Colonic mucosa (tissue), 4 donors: ENCODE measurements at regions not wholly inside any gene's neighbourhood (a gene's known extent, or its start where the extent isn't known, plus 50 kb on each side); places are given as distances from the start of the nearest gene placed in this dataset.

Experiments used
- DNase-seq: peaks from one replicate; pipeline ENCODE4 v3.0.0-alpha.2; 2020
- H3K27ac ChIP-seq: fragments of 200-600 bp; one replicate; pipeline ENCODE4 v1.8.0; 2021
- H3K27me3 ChIP-seq: fragments of 200-600 bp; one replicate; pipeline ENCODE4 v1.8.0; 2021
- H3K36me3 ChIP-seq: fragments of 200-600 bp; one replicate; pipeline ENCODE4 v1.8.0; 2021
- H3K4me1 ChIP-seq: fragments of 200-600 bp; one replicate; pipeline ENCODE4 v1.8.0; 2021; ENCODE audit warnings: mild to moderate bottlenecking
- H3K4me3 ChIP-seq: fragments of 200-600 bp; one replicate; pipeline ENCODE4 v1.8.0; 2021
- H3K9ac ChIP-seq, 2 donors: one replicate each; pipeline ENCODE4 v1.7.0; 2013; ENCODE audit warnings: control low read depth in 2 of 2, low read depth in 2 of 2, low read length in 2 of 2
- H3K9me3 ChIP-seq: fragments of 200-600 bp; one replicate; pipeline ENCODE4 v1.8.0; 2021
- intact Hi-C: fragments of 100-400 bp; cut with DNase I; formaldehyde crosslinking; loops from one replicate; pipeline ENCODE4 v1.14.1; 2022
- TF ChIP-seq, protein P1 (sequence below): fragments of 200-600 bp; IDR thresholded peaks from one replicate; pipeline ENCODE4 v1.8.0; 2022; ENCODE audit warnings: antibody characterized with exemption, mild to moderate bottlenecking
- donor health status: healthy.
- donor health status: DM: no; HTN: no; CAD: no.
- donor health status: DM: no; HTN: no; CAD: no.

GRCh38 chr5:171603591-171603990 lies 182.0 kb upstream of the SMIM23 start:
- Histone ChIP-seq H3K27ac (no peak overlapping the region), H3K36me3 (no peaks in the 10 kb centered on the region), H3K9me3 (no peaks in the 10 kb centered on the region), H3K9ac (no peak overlapping the region), H3K4me3 (no peak overlapping the region), H3K4me1 (no peaks in the 10 kb centered on the region), H3K27me3 (no peaks in the 10 kb centered on the region)
- TF ChIP-seq, protein P1, sequence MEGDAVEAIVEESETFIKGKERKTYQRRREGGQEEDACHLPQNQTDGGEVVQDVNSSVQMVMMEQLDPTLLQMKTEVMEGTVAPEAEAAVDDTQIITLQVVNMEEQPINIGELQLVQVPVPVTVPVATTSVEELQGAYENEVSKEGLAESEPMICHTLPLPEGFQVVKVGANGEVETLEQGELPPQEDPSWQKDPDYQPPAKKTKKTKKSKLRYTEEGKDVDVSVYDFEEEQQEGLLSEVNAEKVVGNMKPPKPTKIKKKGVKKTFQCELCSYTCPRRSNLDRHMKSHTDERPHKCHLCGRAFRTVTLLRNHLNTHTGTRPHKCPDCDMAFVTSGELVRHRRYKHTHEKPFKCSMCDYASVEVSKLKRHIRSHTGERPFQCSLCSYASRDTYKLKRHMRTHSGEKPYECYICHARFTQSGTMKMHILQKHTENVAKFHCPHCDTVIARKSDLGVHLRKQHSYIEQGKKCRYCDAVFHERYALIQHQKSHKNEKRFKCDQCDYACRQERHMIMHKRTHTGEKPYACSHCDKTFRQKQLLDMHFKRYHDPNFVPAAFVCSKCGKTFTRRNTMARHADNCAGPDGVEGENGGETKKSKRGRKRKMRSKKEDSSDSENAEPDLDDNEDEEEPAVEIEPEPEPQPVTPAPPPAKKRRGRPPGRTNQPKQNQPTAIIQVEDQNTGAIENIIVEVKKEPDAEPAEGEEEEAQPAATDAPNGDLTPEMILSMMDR, result no peak
- DNase-seq, result no peak
- intact Hi-C loops, result no loop called here

DNA sequence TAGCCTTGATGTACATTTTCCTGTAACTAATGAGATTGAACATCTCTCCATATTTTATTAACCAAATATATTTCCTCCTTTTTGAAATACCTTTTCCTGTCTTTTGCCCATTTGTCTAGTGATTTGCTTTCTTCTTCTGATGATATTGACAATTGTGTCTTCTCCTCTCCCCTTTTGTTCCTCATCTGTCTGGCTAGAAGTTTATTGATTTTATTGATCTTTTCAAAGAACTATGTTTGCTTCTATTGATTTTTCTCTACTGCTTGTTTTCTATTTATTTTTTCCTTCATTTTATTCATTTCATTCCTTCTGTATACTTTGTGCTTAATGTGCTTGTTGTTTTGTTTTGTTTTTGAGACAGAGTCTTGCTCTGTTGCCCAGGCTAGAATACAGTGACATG lies 181.4 kb upstream of the SMIM23 start:
- H3K27ac ChIP-seq, result no peak overlapping the region
- no peaks in the 10 kb centered on the region for H3K27me3 ChIP-seq
- TF ChIP-seq, protein P1, result no peak
- H3K4me1 ChIP-seq, result no peaks in the 10 kb centered on the region
- H3K36me3 ChIP-seq, result no peaks in the 10 kb centered on the region
- no peak overlapping the region for H3K9ac ChIP-seq
- no peak overlapping the region for H3K4me3 ChIP-seq
- no peak for DNase-seq
- intact Hi-C loops, result no loop called here
- H3K9me3 ChIP-seq, result no peaks in the 10 kb centered on the region

- TF ChIP-seq, protein P1, result peak; percentile 18
- H3K9ac ChIP-seq, result no peak overlapping the region
- no peaks in the 10 kb centered on the region for H3K36me3 ChIP-seq
- H3K4me1 ChIP-seq, result no peaks in the 10 kb centered on the region
- H3K27ac ChIP-seq, result no peak overlapping the region
- H3K9me3 ChIP-seq, result no peaks in the 10 kb centered on the region
- no peaks in the 10 kb centered on the region for H3K27me3 ChIP-seq
- DNase-seq, result no peak
- no peak overlapping the region for H3K4me3 ChIP-seq
- intact Hi-C loops, result no loop called here
These were observed 179.1 kb upstream of the SMIM23 start for GRCh38 chr5:171606414-171607024.

- intact Hi-C loops, result no loop called here
These were observed 177.8 kb upstream of the SMIM23 start for GRCh38 chr5:171607863-171608262.

GRCh38 chr5:171609806-171610452 lies 175.7 kb upstream of the SMIM23 start:
- DNase-seq, result no peak
- TF ChIP-seq, protein P1, result no peak
- no peak overlapping the region for H3K4me3 ChIP-seq
- H3K9ac ChIP-seq, result no peak overlapping the region
- no peak overlapping the region for H3K27ac ChIP-seq
- H3K36me3 ChIP-seq, result no peaks in the 10 kb centered on the region
- no peaks in the 10 kb centered on the region for H3K4me1 ChIP-seq
- H3K27me3 ChIP-seq, result no peaks in the 10 kb centered on the region
- intact Hi-C loops, result no loop called here
- H3K9me3 ChIP-seq, result no peaks in the 10 kb centered on the region

More at GRCh38 chr5:171607863-171608262, 177.8 kb upstream of the SMIM23 start:
- H3K27me3 ChIP-seq, result no peaks in the 10 kb centered on the region
- H3K4me1 ChIP-seq, result no peaks in the 10 kb centered on the region
- DNase-seq, result no peak
- H3K4me3 ChIP-seq, result no peak overlapping the region
- no peak overlapping the region for H3K9ac ChIP-seq
- no peaks in the 10 kb centered on the region for H3K9me3 ChIP-seq
- no peak overlapping the region for H3K27ac ChIP-seq
- TF ChIP-seq, protein P1, result no peak
- H3K36me3 ChIP-seq, result no peaks in the 10 kb centered on the region
